Panc1 (cell line): ENCODE measurements at regions not wholly inside any gene's neighbourhood (a gene's known extent, or its start where the extent isn't known, plus 50 kb on each side); places are given as distances from the start of the nearest gene placed in this dataset.

Experiments used
- ATAC-seq: fragments of 200-7000 bp; cut with Tn5 transposase; 2 replicates; pipeline ENCODE4 v1.9.1; 2020; ENCODE audit warnings: mild to moderate bottlenecking, moderate library complexity
- BruUV-seq: library from RNA; stranded (reverse); fragments of 400-500 nt; replicated peaks from 2 replicates; lab custom pipeline; 2021; lab: Mats Ljungman, UMichigan
- CTCF ChIA-PET: fragments of 300-600 bp; sonication (Branson Sonifier 250); formaldehyde crosslinking; loops from one replicate; lab custom pipeline; 2022; ENCODE audit warnings: antibody characterized with exemption; lab: Charles Lee
- POLR2A ChIA-PET: fragments of 300-600 bp; sonication (Branson Sonifier 250); formaldehyde crosslinking; loops from one replicate; lab custom pipeline; 2022; ENCODE audit warnings: antibody characterized with exemption; lab: Charles Lee
- DNase-seq: peaks from one replicate; pipeline ENCODE4 v3.0.0-alpha.2; 2010; ENCODE audit warnings: low read depth, low spot score
- H3K27ac ChIP-seq: 2 replicates; pipeline ENCODE4 v1.5.1; 2011; ENCODE audit warnings: mild to moderate bottlenecking, low read length, inconsistent platforms
- H3K27me3 ChIP-seq: fragments of 200-500 bp; sonication (Bioruptor generic); 2 replicates; pipeline ENCODE4 v1.6.0; 2014; ENCODE audit warnings: low read length, inconsistent platforms; ENCODE audit not compliant: control insufficient read depth, insufficient read depth
- H3K36me3 ChIP-seq: fragments of 200-500 bp; sonication (Bioruptor generic); 2 replicates; pipeline ENCODE4 v1.5.1; 2014; ENCODE audit warnings: inconsistent platforms, mild to moderate bottlenecking, low read length, moderate library complexity; ENCODE audit not compliant: control insufficient read depth, insufficient read depth
- H3K4me1 ChIP-seq: 2 replicates; pipeline ENCODE4 v1.5.1; 2011; ENCODE audit warnings: inconsistent platforms, mild to moderate bottlenecking, low read length, moderate library complexity; ENCODE audit not compliant: control insufficient read depth, insufficient read depth
- H3K4me3 ChIP-seq, 2 experiments: 2 replicates each; pipeline ENCODE4 v1.5.1; 2011 to 2012; ENCODE audit warnings: low read depth in 2 of 2, low read length in 2 of 2, mild to moderate bottlenecking in 2 of 2, inconsistent platforms in 1 of 2, moderate library complexity in 1 of 2
- H3K9me3 ChIP-seq: fragments of 200-500 bp; sonication (Bioruptor generic); 2 replicates; pipeline ENCODE4 v1.5.1; 2014; ENCODE audit warnings: low read depth, mild to moderate bottlenecking, inconsistent platforms, low read length, moderate library complexity; ENCODE audit not compliant: control insufficient read depth, insufficient read depth
- POLR2AphosphoS5 ChIP-seq: IDR thresholded peaks from 2 replicates; pipeline ENCODE4 v1.6.1; 2012; ENCODE audit warnings: mild to moderate bottlenecking, low read depth, low read length, moderate library complexity
- SIN3A ChIP-seq: IDR thresholded peaks from 2 replicates; pipeline ENCODE4 v1.6.1; 2012; ENCODE audit warnings: low read depth, mild to moderate bottlenecking, low read length, moderate library complexity, borderline replicate concordance; ENCODE audit not compliant: insufficient read depth
- TCF7L2 ChIP-seq: IDR thresholded peaks from 2 replicates; pipeline ENCODE4 v1.6.1; 2011; ENCODE audit warnings: mild to moderate bottlenecking, low read depth, low read length, inconsistent platforms
- in situ Hi-C: cut with HindIII; loops from 2 replicates; pipeline ENCODE4 v1.10.0; 2016; ENCODE audit warnings: low sequenced_read_pairs, low pct_unique_long_range_greater_than_20kb
- intact Hi-C: fragments of 100-400 bp; cut with micrococcal nuclease; formaldehyde crosslinking; loops from one replicate; pipeline ENCODE4 v1.10.0; 2022; ENCODE audit not compliant: unreplicated experiment
- TF ChIP-seq, protein P1 (sequence below): fragments of 450-650 bp; IDR thresholded peaks from 2 replicates; pipeline ENCODE4 v1.5.1; 2017; ENCODE audit warnings: mild to moderate bottlenecking
- TF ChIP-seq, protein P2 (sequence below), 2 experiments: IDR thresholded peaks; 2 replicates each; pipeline ENCODE4 v1.6.1; 2011 to 2012; ENCODE audit warnings: low read depth in 2 of 2, control low read depth in 1 of 2, low read length in 1 of 2, mild to moderate bottlenecking in 1 of 2, moderate library complexity in 1 of 2; ENCODE audit not compliant: insufficient read depth in 1 of 2

DNA sequence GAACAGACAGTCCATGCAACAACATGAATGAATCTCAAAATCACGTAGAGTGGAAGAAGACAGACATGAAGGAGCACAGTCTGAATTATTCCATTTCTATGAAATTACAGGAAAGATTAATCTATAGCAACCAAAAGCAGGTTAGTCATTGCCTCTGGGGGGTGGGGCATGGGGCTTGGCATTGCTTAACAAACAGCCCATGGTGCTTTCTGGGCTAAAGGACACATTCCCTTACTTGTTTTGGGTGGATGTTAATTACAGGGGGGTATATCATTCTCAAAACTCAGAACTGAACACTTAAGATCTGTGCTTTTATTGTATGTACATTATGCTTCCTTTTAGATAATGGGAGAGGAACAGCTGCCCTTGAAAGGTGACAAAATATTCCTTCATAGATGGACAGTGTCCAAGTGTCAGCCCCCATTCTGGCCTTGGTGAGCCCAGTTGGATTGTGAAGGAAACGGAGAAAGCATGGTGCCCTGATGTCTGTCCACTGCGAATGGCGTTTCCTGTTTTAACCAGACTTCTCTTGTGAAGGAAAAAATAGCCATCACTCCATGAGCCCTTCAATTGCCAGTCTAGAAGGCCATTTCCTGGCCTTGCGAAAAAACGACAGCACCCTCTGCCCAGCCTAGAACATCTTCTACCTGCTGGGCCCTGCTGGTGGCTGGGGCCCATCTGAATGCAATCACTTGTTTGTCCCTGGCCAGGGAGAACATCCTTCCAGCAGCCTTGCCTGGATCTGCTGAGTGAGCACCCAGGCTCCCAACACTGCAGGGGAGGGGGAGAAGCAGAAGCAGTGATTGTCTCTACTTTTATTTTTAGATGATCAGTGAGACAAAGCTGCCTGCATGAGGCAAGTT lies 179.7 kb downstream of the BCAS1 start:
- ChIA-PET POLR2A (no interaction called here), CTCF (interaction anchor here (0.8 kb wide), 1 partner anchor 9 kb away, joined by 6 read pairs; no protein-coding TSS in a partner anchor)
- ATAC-seq: no peak
- BruUV-seq: no TSS peak
- in situ Hi-C loops: no loop called here
- Histone ChIP-seq H3K36me3 (no peaks in the 10 kb centered on the region), H3K9me3 (peaks cover 2% of the 10 kb centered on the region; the same call in 1 of the 2 replicates), H3K4me3 (no peak overlapping the region), H3K27ac (peak overlapping the region; percentile 90), H3K27me3 (no peaks in the 10 kb centered on the region), H3K4me1 (peaks cover 25% of the 10 kb centered on the region)
- TF ChIP-seq TCF7L2: no peak
- TF ChIP-seq SIN3A: no peak
- TF ChIP-seq, protein P1, sequence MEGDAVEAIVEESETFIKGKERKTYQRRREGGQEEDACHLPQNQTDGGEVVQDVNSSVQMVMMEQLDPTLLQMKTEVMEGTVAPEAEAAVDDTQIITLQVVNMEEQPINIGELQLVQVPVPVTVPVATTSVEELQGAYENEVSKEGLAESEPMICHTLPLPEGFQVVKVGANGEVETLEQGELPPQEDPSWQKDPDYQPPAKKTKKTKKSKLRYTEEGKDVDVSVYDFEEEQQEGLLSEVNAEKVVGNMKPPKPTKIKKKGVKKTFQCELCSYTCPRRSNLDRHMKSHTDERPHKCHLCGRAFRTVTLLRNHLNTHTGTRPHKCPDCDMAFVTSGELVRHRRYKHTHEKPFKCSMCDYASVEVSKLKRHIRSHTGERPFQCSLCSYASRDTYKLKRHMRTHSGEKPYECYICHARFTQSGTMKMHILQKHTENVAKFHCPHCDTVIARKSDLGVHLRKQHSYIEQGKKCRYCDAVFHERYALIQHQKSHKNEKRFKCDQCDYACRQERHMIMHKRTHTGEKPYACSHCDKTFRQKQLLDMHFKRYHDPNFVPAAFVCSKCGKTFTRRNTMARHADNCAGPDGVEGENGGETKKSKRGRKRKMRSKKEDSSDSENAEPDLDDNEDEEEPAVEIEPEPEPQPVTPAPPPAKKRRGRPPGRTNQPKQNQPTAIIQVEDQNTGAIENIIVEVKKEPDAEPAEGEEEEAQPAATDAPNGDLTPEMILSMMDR: no peak
- no peak for TF ChIP-seq POLR2AphosphoS5
- no peak for DNase-seq
- intact Hi-C loops: no loop called here

DNA sequence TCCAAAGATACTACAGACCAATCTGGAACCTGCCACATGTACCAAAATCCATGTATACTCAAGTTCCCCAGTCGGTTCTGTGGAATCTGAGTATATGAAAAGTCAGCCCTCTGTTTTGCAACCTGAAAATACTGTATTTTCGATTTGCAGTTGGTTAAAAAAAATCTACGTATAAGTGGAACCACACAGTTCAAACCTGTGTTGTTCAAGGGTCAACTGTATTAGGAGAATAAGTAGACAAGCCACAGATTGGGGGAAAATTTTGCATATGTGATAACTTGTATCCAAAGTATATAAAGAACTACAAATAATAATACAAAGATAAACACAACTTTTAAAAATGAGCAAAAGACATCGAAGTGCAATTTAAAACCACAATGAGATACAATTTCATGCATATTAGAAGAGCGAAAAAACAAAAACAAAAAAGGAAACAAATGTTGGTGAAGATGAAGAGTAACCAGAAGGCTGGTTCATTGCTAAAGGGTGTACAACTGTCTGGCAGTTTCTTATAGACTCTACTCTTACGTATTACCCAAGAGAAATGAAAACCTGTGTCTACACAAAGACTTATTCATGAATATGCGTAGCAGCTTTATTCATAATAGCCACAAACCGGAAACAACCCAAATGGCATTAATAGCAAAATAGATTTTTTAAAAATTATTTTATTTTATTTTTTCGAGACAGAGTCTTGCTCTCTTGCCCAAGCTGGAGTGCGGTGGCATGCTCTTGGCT lies 180.8 kb downstream of the BCAS1 start:
- no peaks in the 10 kb centered on the region for H3K36me3 ChIP-seq
- H3K4me1 ChIP-seq: peaks cover 31% of the 10 kb centered on the region
- no TSS peak for BruUV-seq
- in situ Hi-C loops: no loop called here
- intact Hi-C loops: no loop called here
- H3K27me3 ChIP-seq: no peaks in the 10 kb centered on the region
- no peak for ATAC-seq
- ChIA-PET CTCF (no interaction called here), POLR2A (no interaction called here)
- DNase-seq: no peak
- TF ChIP-seq SIN3A (no peak), POLR2AphosphoS5 (no peak), TCF7L2 (no peak)
- TF ChIP-seq, protein P1: no peak
- TF ChIP-seq, protein P2, sequence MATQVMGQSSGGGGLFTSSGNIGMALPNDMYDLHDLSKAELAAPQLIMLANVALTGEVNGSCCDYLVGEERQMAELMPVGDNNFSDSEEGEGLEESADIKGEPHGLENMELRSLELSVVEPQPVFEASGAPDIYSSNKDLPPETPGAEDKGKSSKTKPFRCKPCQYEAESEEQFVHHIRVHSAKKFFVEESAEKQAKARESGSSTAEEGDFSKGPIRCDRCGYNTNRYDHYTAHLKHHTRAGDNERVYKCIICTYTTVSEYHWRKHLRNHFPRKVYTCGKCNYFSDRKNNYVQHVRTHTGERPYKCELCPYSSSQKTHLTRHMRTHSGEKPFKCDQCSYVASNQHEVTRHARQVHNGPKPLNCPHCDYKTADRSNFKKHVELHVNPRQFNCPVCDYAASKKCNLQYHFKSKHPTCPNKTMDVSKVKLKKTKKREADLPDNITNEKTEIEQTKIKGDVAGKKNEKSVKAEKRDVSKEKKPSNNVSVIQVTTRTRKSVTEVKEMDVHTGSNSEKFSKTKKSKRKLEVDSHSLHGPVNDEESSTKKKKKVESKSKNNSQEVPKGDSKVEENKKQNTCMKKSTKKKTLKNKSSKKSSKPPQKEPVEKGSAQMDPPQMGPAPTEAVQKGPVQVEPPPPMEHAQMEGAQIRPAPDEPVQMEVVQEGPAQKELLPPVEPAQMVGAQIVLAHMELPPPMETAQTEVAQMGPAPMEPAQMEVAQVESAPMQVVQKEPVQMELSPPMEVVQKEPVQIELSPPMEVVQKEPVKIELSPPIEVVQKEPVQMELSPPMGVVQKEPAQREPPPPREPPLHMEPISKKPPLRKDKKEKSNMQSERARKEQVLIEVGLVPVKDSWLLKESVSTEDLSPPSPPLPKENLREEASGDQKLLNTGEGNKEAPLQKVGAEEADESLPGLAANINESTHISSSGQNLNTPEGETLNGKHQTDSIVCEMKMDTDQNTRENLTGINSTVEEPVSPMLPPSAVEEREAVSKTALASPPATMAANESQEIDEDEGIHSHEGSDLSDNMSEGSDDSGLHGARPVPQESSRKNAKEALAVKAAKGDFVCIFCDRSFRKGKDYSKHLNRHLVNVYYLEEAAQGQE (IDR thresholded peaks at IDR 0.05; ENCODE audit: insufficient read depth in 1 of 2, low read depth in 2 of 2, low read length in 1 of 2): no peak
- H3K9me3 ChIP-seq: peaks cover 2% of the 10 kb centered on the region; the same call in 1 of the 2 replicates
- peak overlapping the region; percentile 90 for H3K27ac ChIP-seq
- no peak overlapping the region for H3K4me3 ChIP-seq
